WTC11 (cell line): ENCODE measurements at regions not wholly inside any gene's neighbourhood (a gene's known extent, or its start where the extent isn't known, plus 50 kb on each side); places are given as distances from the start of the nearest gene placed in this dataset.

ENCODE experiments used
- ESRRA ChIP-seq: sonication (generic); formaldehyde crosslinking; IDR thresholded peaks from 2 replicates; pipeline ENCODE4 v1.8.1; 2022; ENCODE audit warnings: mild to moderate bottlenecking, missing genetic modification reagents, borderline replicate concordance
- FOXK1 ChIP-seq: sonication (generic); formaldehyde crosslinking; IDR thresholded peaks from 2 replicates; pipeline ENCODE4 v1.8.0; 2022; ENCODE audit warnings: mild to moderate bottlenecking, moderate library complexity, missing genetic modification reagents
- HMGA2 ChIP-seq: fragments of 250-450 bp; sonication (Bioruptor Pico); IDR thresholded peaks from 2 replicates; pipeline ENCODE4 v1.4.0; 2021; ENCODE audit warnings: mild to moderate bottlenecking, moderate library complexity
- JUN ChIP-seq: sonication (generic); formaldehyde crosslinking; IDR thresholded peaks from 2 replicates; pipeline ENCODE4 v1.8.0; 2023; ENCODE audit warnings: mild to moderate bottlenecking, missing genetic modification reagents
- ZNF121 ChIP-seq: sonication (generic); formaldehyde crosslinking; IDR thresholded peaks from 2 replicates; pipeline ENCODE4 v1.8.0; 2023; ENCODE audit warnings: missing genetic modification reagents
- ZNF219 ChIP-seq: sonication (generic); formaldehyde crosslinking; IDR thresholded peaks from 2 replicates; pipeline ENCODE4 v1.8.0; 2023; ENCODE audit warnings: missing genetic modification reagents, mild to moderate bottlenecking, borderline replicate concordance
- ZNF423 ChIP-seq: fragments of 250-450 bp; sonication (Bioruptor Pico); IDR thresholded peaks from 2 replicates; pipeline ENCODE4 v2.1.2; 2022; ENCODE audit warnings: mild to moderate bottlenecking, moderate library complexity
- TF ChIP-seq, protein P1 (sequence below): sonication (generic); formaldehyde crosslinking; IDR thresholded peaks from 2 replicates; pipeline ENCODE4 v1.8.0; 2022; ENCODE audit warnings: mild to moderate bottlenecking, missing genetic modification reagents
- TF ChIP-seq, protein P2 (sequence below): sonication (generic); formaldehyde crosslinking; IDR thresholded peaks from 2 replicates; pipeline ENCODE4 v1.8.1; 2023; ENCODE audit warnings: mild to moderate bottlenecking, missing genetic modification reagents, moderate library complexity
- TF ChIP-seq, protein P3 (sequence below): fragments of 200-600 bp; IDR thresholded peaks from 2 replicates; pipeline ENCODE4 v1.8.0; 2022; ENCODE audit warnings: antibody characterized with exemption

DNA sequence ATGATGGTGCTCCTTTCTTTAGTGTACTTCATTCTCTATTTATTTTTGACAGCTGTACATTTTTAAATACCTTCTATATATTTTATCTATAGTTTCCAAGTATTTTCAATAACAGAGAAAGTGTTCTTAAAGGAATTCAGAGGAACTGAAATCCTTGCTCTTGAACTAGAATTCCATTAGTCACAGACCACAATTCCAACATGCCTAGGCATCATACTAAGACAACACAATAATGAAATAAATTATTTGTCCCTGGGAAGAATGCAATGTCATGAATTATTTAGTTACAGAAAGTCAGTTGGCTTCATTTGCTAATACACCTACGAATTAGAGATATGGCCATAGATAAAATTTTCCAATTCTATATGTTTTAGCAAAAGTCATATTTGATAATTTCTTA lies 671.2 kb downstream of the EPHA7 start:
- TF ChIP-seq ZNF121 (CRISPR knock-in tag) = no peak
- TF ChIP-seq, protein P1, sequence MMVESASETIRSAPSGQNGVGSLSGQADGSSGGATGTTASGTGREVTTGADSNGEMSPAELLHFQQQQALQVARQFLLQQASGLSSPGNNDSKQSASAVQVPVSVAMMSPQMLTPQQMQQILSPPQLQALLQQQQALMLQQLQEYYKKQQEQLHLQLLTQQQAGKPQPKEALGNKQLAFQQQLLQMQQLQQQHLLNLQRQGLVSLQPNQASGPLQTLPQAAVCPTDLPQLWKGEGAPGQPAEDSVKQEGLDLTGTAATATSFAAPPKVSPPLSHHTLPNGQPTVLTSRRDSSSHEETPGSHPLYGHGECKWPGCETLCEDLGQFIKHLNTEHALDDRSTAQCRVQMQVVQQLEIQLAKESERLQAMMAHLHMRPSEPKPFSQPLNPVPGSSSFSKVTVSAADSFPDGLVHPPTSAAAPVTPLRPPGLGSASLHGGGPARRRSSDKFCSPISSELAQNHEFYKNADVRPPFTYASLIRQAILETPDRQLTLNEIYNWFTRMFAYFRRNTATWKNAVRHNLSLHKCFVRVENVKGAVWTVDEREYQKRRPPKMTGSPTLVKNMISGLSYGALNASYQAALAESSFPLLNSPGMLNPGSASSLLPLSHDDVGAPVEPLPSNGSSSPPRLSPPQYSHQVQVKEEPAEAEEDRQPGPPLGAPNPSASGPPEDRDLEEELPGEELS (CRISPR knock-in tag) = no peak
- no peak for TF ChIP-seq ZNF219 (CRISPR knock-in tag)
- TF ChIP-seq, protein P2, sequence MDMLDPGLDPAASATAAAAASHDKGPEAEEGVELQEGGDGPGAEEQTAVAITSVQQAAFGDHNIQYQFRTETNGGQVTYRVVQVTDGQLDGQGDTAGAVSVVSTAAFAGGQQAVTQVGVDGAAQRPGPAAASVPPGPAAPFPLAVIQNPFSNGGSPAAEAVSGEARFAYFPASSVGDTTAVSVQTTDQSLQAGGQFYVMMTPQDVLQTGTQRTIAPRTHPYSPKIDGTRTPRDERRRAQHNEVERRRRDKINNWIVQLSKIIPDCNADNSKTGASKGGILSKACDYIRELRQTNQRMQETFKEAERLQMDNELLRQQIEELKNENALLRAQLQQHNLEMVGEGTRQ (CRISPR knock-in tag) = no peak
- TF ChIP-seq JUN (CRISPR knock-in tag) = no peak
- TF ChIP-seq HMGA2 (CRISPR knock-in tag) = no peak
- TF ChIP-seq, protein P3, sequence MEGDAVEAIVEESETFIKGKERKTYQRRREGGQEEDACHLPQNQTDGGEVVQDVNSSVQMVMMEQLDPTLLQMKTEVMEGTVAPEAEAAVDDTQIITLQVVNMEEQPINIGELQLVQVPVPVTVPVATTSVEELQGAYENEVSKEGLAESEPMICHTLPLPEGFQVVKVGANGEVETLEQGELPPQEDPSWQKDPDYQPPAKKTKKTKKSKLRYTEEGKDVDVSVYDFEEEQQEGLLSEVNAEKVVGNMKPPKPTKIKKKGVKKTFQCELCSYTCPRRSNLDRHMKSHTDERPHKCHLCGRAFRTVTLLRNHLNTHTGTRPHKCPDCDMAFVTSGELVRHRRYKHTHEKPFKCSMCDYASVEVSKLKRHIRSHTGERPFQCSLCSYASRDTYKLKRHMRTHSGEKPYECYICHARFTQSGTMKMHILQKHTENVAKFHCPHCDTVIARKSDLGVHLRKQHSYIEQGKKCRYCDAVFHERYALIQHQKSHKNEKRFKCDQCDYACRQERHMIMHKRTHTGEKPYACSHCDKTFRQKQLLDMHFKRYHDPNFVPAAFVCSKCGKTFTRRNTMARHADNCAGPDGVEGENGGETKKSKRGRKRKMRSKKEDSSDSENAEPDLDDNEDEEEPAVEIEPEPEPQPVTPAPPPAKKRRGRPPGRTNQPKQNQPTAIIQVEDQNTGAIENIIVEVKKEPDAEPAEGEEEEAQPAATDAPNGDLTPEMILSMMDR = no peak
- no peak for TF ChIP-seq ESRRA (CRISPR knock-in tag)
- no peak for TF ChIP-seq FOXK1 (CRISPR knock-in tag)
- no peak for TF ChIP-seq ZNF423
